Effector memory CD8-positive, alpha-beta T cell (primary cell): ENCODE measurements at regions not wholly inside any gene's neighbourhood (a gene's known extent, or its start where the extent isn't known, plus 50 kb on each side); places are given as distances from the start of the nearest gene placed in this dataset.

Source experiments
- ATAC-seq: fragments of 150-1000 bp; cut with Tn5 transposase; replicated peaks from 2 replicates; pipeline ENCODE4 v1.10.0; 2021; ENCODE audit warnings: mild to moderate bottlenecking, moderate library complexity
- DNase-seq, 3 experiments: peaks; one replicate each; pipeline ENCODE4 v3.0.0; 2021
- H3K27ac Mint-ChIP-seq, 2 donors: one replicate each; pipeline ENCODE4 v1.8.0; 2022; ENCODE audit warnings: mild to moderate bottlenecking in 2 of 2, mixed read lengths in 2 of 2, moderate library complexity in 2 of 2
- H3K27me3 Mint-ChIP-seq, 2 donors: one replicate each; pipeline ENCODE4 v1.8.0; 2022; ENCODE audit warnings: mixed read lengths in 2 of 2
- H3K36me3 Mint-ChIP-seq: one replicate; pipeline ENCODE4 v1.8.0; 2022; ENCODE audit warnings: mild to moderate bottlenecking, moderate library complexity, mixed read lengths; ENCODE audit not compliant: insufficient read depth
- H3K4me1 Mint-ChIP-seq, 2 donors: one replicate each; pipeline ENCODE4 v1.8.0; 2022; ENCODE audit warnings: low read depth in 2 of 2, mixed read lengths in 2 of 2
- H3K4me3 Mint-ChIP-seq, 2 donors: one replicate each; pipeline ENCODE4 v1.8.0; 2022; ENCODE audit warnings: mild to moderate bottlenecking in 2 of 2, mixed read lengths in 2 of 2, moderate library complexity in 2 of 2
- H3K9me3 Mint-ChIP-seq, 2 donors: one replicate each; pipeline ENCODE4 v1.8.0; 2022; ENCODE audit warnings: mixed read lengths in 2 of 2

- H3K27me3 Mint-ChIP-seq, result peaks cover 0 to 11% of the 10 kb centered on the region in 2 donors
- no peak overlapping the region for H3K27ac Mint-ChIP-seq
- no peaks in the 10 kb centered on the region for H3K36me3 Mint-ChIP-seq
- peaks cover 3 to 10% of the 10 kb centered on the region in 2 donors for H3K9me3 Mint-ChIP-seq
- no peaks in the 10 kb centered on the region for H3K4me1 Mint-ChIP-seq
- H3K4me3 Mint-ChIP-seq, result no peak overlapping the region
- DNase-seq (no peak), ATAC-seq (no peak)
Measured at GRCh38 chr3:102619361-102619760, 184.5 kb downstream of the ZPLD1 start.

GRCh38 chr3:102629943-102630342 lies 195.1 kb downstream of the ZPLD1 start:
- ATAC-seq, result no peak
- no peak overlapping the region for H3K4me3 Mint-ChIP-seq
- no peak for DNase-seq
- H3K27ac Mint-ChIP-seq, result no peak overlapping the region
- H3K36me3 Mint-ChIP-seq, result no peaks in the 10 kb centered on the region
- H3K4me1 Mint-ChIP-seq, result no peaks in the 10 kb centered on the region
- H3K9me3 Mint-ChIP-seq, result no peaks in the 10 kb centered on the region
- H3K27me3 Mint-ChIP-seq, result no peaks in the 10 kb centered on the region

GRCh38 chr3:102630531-102630930 lies 195.7 kb downstream of the ZPLD1 start:
- no peaks in the 10 kb centered on the region for H3K36me3 Mint-ChIP-seq
- no peak overlapping the region for H3K4me3 Mint-ChIP-seq
- DNase-seq (no peak), ATAC-seq (no peak)
- no peaks in the 10 kb centered on the region for H3K4me1 Mint-ChIP-seq
- no peak overlapping the region for H3K27ac Mint-ChIP-seq
- no peaks in the 10 kb centered on the region for H3K9me3 Mint-ChIP-seq
- no peaks in the 10 kb centered on the region for H3K27me3 Mint-ChIP-seq

- DNase-seq (no peak), ATAC-seq (no peak)
- Mint-ChIP-seq H3K27ac (no peak overlapping the region), H3K4me1 (no peaks in the 10 kb centered on the region), H3K9me3 (peaks cover 4 to 10% of the 10 kb centered on the region in 2 donors), H3K4me3 (no peak overlapping the region), H3K36me3 (no peaks in the 10 kb centered on the region), H3K27me3 (no peaks in the 10 kb centered on the region)
Measured at GRCh38 chr3:102643546-102643945, 208.7 kb downstream of the ZPLD1 start.

- Mint-ChIP-seq H3K9me3 (peaks cover 2 to 13% of the 10 kb centered on the region in 2 donors), H3K27ac (no peak overlapping the region), H3K27me3 (no peaks in the 10 kb centered on the region), H3K36me3 (no peaks in the 10 kb centered on the region), H3K4me3 (no peak overlapping the region), H3K4me1 (no peaks in the 10 kb centered on the region)
- ATAC-seq (no peak), DNase-seq (no peak)
Measured at GRCh38 chr3:102646557-102646956, 211.7 kb downstream of the ZPLD1 start.

GRCh38 chr3:102660653-102661052 lies 225.8 kb downstream of the ZPLD1 start:
- H3K9me3 Mint-ChIP-seq, result peaks cover 0 to 3% of the 10 kb centered on the region in 2 donors
- no peaks in the 10 kb centered on the region for H3K36me3 Mint-ChIP-seq
- no peak for DNase-seq
- no peak overlapping the region for H3K27ac Mint-ChIP-seq
- no peak for ATAC-seq
- H3K27me3 Mint-ChIP-seq, result peaks cover 0 to 29% of the 10 kb centered on the region in 2 donors
- no peaks in the 10 kb centered on the region for H3K4me1 Mint-ChIP-seq
- no peak overlapping the region for H3K4me3 Mint-ChIP-seq

- peaks cover 0 to 32% of the 10 kb centered on the region in 2 donors for H3K27me3 Mint-ChIP-seq
- H3K36me3 Mint-ChIP-seq, result no peaks in the 10 kb centered on the region
- DNase-seq (no peak), ATAC-seq (no peak)
- peaks cover 0 to 3% of the 10 kb centered on the region in 2 donors for H3K9me3 Mint-ChIP-seq
- no peak overlapping the region for H3K27ac Mint-ChIP-seq
- H3K4me1 Mint-ChIP-seq, result no peaks in the 10 kb centered on the region
- H3K4me3 Mint-ChIP-seq, result no peak overlapping the region
Measured at GRCh38 chr3:102661707-102662497, 227.1 kb downstream of the ZPLD1 start.

GRCh38 chr3:102662498-102662772 lies 227.6 kb downstream of the ZPLD1 start:
- Mint-ChIP-seq H3K27ac (no peak overlapping the region), H3K9me3 (peaks cover 0 to 3% of the 10 kb centered on the region in 2 donors), H3K4me1 (no peaks in the 10 kb centered on the region), H3K36me3 (no peaks in the 10 kb centered on the region), H3K4me3 (no peak overlapping the region), H3K27me3 (peaks cover 0 to 35% of the 10 kb centered on the region in 2 donors)
- ATAC-seq, result no peak
- DNase-seq, result no peak

- Mint-ChIP-seq H3K9me3 (no peaks in the 10 kb centered on the region), H3K4me3 (no peak overlapping the region), H3K27ac (no peak overlapping the region), H3K27me3 (peaks cover 0 to 35% of the 10 kb centered on the region in 2 donors), H3K4me1 (no peaks in the 10 kb centered on the region), H3K36me3 (no peaks in the 10 kb centered on the region)
- DNase-seq, result no peak
- ATAC-seq, result no peak
Measured at GRCh38 chr3:102664126-102664525, 229.3 kb downstream of the ZPLD1 start.

- Mint-ChIP-seq H3K36me3 (no peaks in the 10 kb centered on the region), H3K9me3 (no peaks in the 10 kb centered on the region), H3K27ac (no peak overlapping the region), H3K27me3 (peaks cover 0 to 35% of the 10 kb centered on the region in 2 donors), H3K4me1 (no peaks in the 10 kb centered on the region), H3K4me3 (no peak overlapping the region)
- no peak for ATAC-seq
- no peak for DNase-seq
Measured at GRCh38 chr3:102665183-102665582, 230.4 kb downstream of the ZPLD1 start.

GRCh38 chr3:102668247-102668646 lies 233.4 kb downstream of the ZPLD1 start:
- H3K27ac Mint-ChIP-seq, result no peak overlapping the region
- H3K27me3 Mint-ChIP-seq, result peaks cover 0 to 33% of the 10 kb centered on the region in 2 donors
- no peak for DNase-seq
- ATAC-seq, result no peak
- H3K9me3 Mint-ChIP-seq, result no peaks in the 10 kb centered on the region
- no peaks in the 10 kb centered on the region for H3K36me3 Mint-ChIP-seq
- no peak overlapping the region for H3K4me3 Mint-ChIP-seq
- no peaks in the 10 kb centered on the region for H3K4me1 Mint-ChIP-seq

- no peak for DNase-seq
- no peak overlapping the region for H3K4me3 Mint-ChIP-seq
- H3K4me1 Mint-ChIP-seq, result peaks cover 0 to 1% of the 10 kb centered on the region in 2 donors
- no peaks in the 10 kb centered on the region for H3K36me3 Mint-ChIP-seq
- ATAC-seq, result no peak
- no peak overlapping the region for H3K27ac Mint-ChIP-seq
- no peaks in the 10 kb centered on the region for H3K9me3 Mint-ChIP-seq
- H3K27me3 Mint-ChIP-seq, result peaks cover 0 to 22% of the 10 kb centered on the region in 2 donors
Measured at GRCh38 chr3:102670986-102671385, 236.2 kb downstream of the ZPLD1 start.

- no peak for ATAC-seq
- H3K4me1 Mint-ChIP-seq, result peaks cover 0 to 1% of the 10 kb centered on the region in 2 donors
- no peak for DNase-seq
- peaks cover 0 to 16% of the 10 kb centered on the region in 2 donors for H3K27me3 Mint-ChIP-seq
- no peaks in the 10 kb centered on the region for H3K36me3 Mint-ChIP-seq
- no peak overlapping the region for H3K4me3 Mint-ChIP-seq
- no peak overlapping the region for H3K27ac Mint-ChIP-seq
- no peaks in the 10 kb centered on the region for H3K9me3 Mint-ChIP-seq
Measured at GRCh38 chr3:102672305-102672704, 237.5 kb downstream of the ZPLD1 start.

- ATAC-seq (peak; percentile 53), DNase-seq (peak; percentile 12 to 35 (median 31))
- Mint-ChIP-seq H3K4me3 (peak overlapping the region in 1 of 2 donors; percentile 26), H3K36me3 (no peaks in the 10 kb centered on the region), H3K27ac (no peak overlapping the region), H3K9me3 (no peaks in the 10 kb centered on the region), H3K4me1 (peaks cover 0 to 1% of the 10 kb centered on the region in 2 donors), H3K27me3 (peaks cover 0 to 16% of the 10 kb centered on the region in 2 donors)
Measured at GRCh38 chr3:102673271-102674115, 238.7 kb downstream of the ZPLD1 start.
